OCI-LY1 (cell line): ENCODE measurements at regions not wholly inside any gene's neighbourhood (a gene's known extent, or its start where the extent isn't known, plus 50 kb on each side); places are given as distances from the start of the nearest gene placed in this dataset.

Experiments
- EZH2 ChIP-seq: fragments of 200-600 bp; sonication (generic), shearing (Covaris generic); IDR thresholded peaks from 2 replicates; pipeline ENCODE4 v1.8.0; 2017; ENCODE audit warnings: borderline replicate concordance, mixed run types, mild to moderate bottlenecking, antibody characterized with exemption, low read length, moderate library complexity, mixed read lengths
- TF ChIP-seq, protein P1 (sequence below): fragments of 200-600 bp; sonication (generic), shearing (Covaris generic); IDR thresholded peaks from 2 replicates; pipeline ENCODE4 v1.5.1; 2017; ENCODE audit warnings: mild to moderate bottlenecking, antibody characterized with exemption, low read length, moderate library complexity, mixed read lengths

DNA sequence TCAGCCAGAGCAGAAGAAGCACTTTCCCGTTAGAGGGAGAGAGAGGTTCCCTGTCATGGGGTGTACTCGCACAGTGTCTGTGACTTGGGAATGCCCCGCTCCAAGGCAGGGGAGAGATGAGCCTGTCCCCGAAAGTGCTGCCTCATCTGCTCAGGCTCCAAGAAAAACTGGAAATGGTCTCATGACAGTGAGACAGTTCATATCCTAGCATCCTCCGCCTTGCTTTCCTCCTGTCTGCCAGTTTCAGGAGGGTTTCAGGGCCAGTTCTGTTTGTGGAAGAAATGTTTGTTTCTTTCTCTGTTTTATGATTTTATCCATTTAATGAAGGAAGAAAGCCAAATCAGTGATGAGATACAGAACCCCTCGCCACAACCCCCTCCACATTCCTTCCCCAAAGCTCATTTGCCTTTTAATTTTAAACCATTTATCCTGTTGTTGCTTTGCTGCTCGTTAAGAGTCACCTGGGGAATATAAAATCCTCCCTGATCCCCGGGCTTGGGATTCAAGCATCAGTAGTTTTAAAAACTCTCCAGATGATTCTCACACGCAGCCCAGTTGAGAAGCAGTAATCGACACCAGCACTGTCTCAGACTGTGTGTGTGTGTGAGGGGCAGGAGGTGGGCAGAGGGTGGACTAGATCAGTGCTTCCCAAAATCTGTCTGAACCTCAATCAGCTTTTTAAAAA is 144.6 kb upstream of the UBL3 start:
- no peak for TF ChIP-seq EZH2
- TF ChIP-seq, protein P1, sequence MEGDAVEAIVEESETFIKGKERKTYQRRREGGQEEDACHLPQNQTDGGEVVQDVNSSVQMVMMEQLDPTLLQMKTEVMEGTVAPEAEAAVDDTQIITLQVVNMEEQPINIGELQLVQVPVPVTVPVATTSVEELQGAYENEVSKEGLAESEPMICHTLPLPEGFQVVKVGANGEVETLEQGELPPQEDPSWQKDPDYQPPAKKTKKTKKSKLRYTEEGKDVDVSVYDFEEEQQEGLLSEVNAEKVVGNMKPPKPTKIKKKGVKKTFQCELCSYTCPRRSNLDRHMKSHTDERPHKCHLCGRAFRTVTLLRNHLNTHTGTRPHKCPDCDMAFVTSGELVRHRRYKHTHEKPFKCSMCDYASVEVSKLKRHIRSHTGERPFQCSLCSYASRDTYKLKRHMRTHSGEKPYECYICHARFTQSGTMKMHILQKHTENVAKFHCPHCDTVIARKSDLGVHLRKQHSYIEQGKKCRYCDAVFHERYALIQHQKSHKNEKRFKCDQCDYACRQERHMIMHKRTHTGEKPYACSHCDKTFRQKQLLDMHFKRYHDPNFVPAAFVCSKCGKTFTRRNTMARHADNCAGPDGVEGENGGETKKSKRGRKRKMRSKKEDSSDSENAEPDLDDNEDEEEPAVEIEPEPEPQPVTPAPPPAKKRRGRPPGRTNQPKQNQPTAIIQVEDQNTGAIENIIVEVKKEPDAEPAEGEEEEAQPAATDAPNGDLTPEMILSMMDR = no peak
